ENCODE measurements at regions not wholly inside any gene's neighbourhood (a gene's known extent, or its start where the extent isn't known, plus 50 kb on each side); places are given as distances from the start of the nearest gene placed in this dataset.

DNA sequence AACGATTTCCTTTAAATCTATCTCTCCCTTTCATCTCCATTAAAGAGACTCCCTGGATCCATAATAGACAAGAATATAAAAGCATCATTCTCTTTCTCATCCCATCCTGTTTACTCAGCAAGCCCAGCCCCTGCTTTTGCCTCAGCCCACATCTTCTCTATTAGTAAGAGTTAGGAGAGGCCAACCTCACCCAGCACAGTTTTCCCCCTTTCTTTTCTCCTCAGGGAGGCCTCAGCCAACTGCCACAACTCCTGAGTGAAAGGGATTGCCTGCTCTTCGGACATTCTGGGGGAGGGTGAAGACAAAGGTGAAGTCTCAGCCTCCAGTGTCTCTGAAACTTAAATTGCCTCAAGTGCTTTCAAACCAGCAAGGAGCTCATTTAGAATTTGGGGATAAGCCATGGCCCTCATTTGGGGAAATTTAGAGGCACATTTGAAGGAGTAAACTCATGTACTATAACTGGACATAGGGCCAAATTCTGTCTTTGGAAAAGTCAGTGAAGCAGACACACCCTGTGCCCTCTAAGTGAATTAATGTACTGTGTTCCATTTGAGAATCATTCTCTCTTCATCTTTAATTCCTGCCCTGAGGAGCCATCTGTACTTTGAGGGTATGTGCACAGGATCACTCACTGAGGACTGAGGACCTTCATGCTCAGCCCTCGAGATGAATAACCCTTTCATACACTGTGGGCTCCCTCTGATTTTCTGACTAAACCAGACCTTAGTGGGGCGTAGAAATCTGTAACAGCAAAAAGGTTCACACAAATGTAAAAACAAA lies 82.5 kb downstream of the SOX2 start:
- ChIA-PET CTCF (no interaction called here), POLR2A (ENCODE audit: low non-redundant PET) (no interaction called here)
- BruUV-seq (replicated peaks) = no TSS peak

DNA sequence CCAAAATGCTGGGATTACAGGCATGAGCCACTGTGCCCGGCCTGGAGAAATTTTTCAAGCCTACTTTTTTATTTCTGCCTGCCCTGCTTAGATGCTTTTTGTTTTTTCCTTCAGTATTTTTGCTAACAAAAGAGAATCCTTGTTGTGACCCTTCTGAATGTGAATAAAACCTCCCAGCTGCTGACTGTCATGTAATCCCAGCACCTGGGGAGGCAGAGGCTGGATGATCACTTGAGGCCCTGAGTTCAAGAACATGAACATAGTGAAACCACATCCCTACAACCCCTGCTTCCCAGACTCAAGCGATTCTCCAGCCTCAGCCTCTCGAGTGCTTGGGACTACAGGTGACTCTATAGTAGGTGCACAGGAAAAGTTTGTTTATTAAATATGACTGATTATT lies 84.9 kb downstream of the SOX2 start:
- Histone ChIP-seq H3K36me3 (ENCODE audit: insufficient read depth, low read length, poor library complexity, severe bottlenecking) (no peaks in the 10 kb centered on the region), H3K27ac (ENCODE audit: low read depth, low read length, poor library complexity, severe bottlenecking) (no peak overlapping the region), H3K9me3 (ENCODE audit: low read depth, low read length, poor library complexity, severe bottlenecking) (no peaks in the 10 kb centered on the region), H3K27me3 (replicated peaks; ENCODE audit: insufficient read depth, low read depth, low read length, poor library complexity) (no peaks in the 10 kb centered on the region), H3K4me1 (ENCODE audit: insufficient read depth, low read length, poor library complexity, severe bottlenecking) (no peaks in the 10 kb centered on the region), H3K4me3 (ENCODE audit: low read depth, low read length, poor library complexity, severe bottlenecking) (no peak overlapping the region)
- no peak for TF ChIP-seq EZH2 (IDR thresholded peaks at IDR 0.05; ENCODE audit: borderline replicate concordance, low read depth, low read length, poor library complexity, severe bottlenecking)
- TF ChIP-seq, protein P1, sequence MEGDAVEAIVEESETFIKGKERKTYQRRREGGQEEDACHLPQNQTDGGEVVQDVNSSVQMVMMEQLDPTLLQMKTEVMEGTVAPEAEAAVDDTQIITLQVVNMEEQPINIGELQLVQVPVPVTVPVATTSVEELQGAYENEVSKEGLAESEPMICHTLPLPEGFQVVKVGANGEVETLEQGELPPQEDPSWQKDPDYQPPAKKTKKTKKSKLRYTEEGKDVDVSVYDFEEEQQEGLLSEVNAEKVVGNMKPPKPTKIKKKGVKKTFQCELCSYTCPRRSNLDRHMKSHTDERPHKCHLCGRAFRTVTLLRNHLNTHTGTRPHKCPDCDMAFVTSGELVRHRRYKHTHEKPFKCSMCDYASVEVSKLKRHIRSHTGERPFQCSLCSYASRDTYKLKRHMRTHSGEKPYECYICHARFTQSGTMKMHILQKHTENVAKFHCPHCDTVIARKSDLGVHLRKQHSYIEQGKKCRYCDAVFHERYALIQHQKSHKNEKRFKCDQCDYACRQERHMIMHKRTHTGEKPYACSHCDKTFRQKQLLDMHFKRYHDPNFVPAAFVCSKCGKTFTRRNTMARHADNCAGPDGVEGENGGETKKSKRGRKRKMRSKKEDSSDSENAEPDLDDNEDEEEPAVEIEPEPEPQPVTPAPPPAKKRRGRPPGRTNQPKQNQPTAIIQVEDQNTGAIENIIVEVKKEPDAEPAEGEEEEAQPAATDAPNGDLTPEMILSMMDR (conservative IDR thresholded peaks at IDR 0.05; ENCODE audit: low read depth, low read length) = no peak
- POLR2A ChIA-PET (ENCODE audit: low non-redundant PET) = no interaction called here
- CTCF ChIA-PET = no interaction called here
- intact Hi-C loops (cut with micrococcal nuclease; ENCODE audit: unreplicated experiment) = no loop called here
- no peak for DNase-seq (ENCODE audit: low spot score)
- no TSS peak for BruUV-seq (replicated peaks)

More for the DNA sequence above, 82.5 kb downstream of the SOX2 start:
- TF ChIP-seq, protein P1 (conservative IDR thresholded peaks at IDR 0.05; ENCODE audit: low read depth, low read length) = no peak
- no peak for TF ChIP-seq EZH2 (IDR thresholded peaks at IDR 0.05; ENCODE audit: borderline replicate concordance, low read depth, low read length, poor library complexity, severe bottlenecking)
- intact Hi-C loops (cut with micrococcal nuclease; ENCODE audit: unreplicated experiment) = loop anchor here (5.0 kb wide), 1 partner anchor 208 kb away; no protein-coding TSS in a partner anchor
- Histone ChIP-seq H3K27me3 (replicated peaks; ENCODE audit: insufficient read depth, low read depth, low read length, poor library complexity) (no peaks in the 10 kb centered on the region), H3K9me3 (ENCODE audit: low read depth, low read length, poor library complexity, severe bottlenecking) (no peaks in the 10 kb centered on the region), H3K27ac (ENCODE audit: low read depth, low read length, poor library complexity, severe bottlenecking) (no peak overlapping the region), H3K4me1 (ENCODE audit: insufficient read depth, low read length, poor library complexity, severe bottlenecking) (no peaks in the 10 kb centered on the region), H3K36me3 (ENCODE audit: insufficient read depth, low read length, poor library complexity, severe bottlenecking) (no peaks in the 10 kb centered on the region), H3K4me3 (ENCODE audit: low read depth, low read length, poor library complexity, severe bottlenecking) (no peak overlapping the region)
- no peak for DNase-seq (ENCODE audit: low spot score)

DNA sequence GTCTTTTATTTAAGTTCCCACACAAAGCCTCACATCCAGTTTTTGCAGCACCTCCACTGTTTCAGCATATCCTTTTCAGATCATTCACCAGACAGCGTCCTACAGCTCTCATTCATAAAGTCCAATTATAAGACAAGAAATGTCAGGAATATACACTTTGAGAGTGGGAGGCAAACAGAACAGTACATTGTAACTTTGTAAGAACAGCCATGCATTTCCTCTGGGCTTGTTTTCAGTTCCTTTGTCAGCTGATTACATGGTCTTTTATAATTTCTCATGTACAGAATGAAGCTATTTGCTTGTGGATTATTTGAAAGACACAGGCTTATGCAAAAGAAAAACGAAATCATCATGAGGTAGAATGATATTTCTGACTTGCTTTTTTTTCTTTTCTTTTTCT lies 85.7 kb downstream of the SOX2 start:
- TF ChIP-seq, protein P1 (conservative IDR thresholded peaks at IDR 0.05; ENCODE audit: low read depth, low read length) = no peak
- no peak for TF ChIP-seq EZH2 (IDR thresholded peaks at IDR 0.05; ENCODE audit: borderline replicate concordance, low read depth, low read length, poor library complexity, severe bottlenecking)

More for the DNA sequence above, 85.7 kb downstream of the SOX2 start:
- H3K9me3 ChIP-seq (ENCODE audit: low read depth, low read length, poor library complexity, severe bottlenecking) = no peaks in the 10 kb centered on the region
- H3K4me1 ChIP-seq (ENCODE audit: insufficient read depth, low read length, poor library complexity, severe bottlenecking) = no peaks in the 10 kb centered on the region
- ChIA-PET POLR2A (ENCODE audit: low non-redundant PET) (no interaction called here), CTCF (no interaction called here)
- intact Hi-C loops (cut with micrococcal nuclease; ENCODE audit: unreplicated experiment) = no loop called here
- no peaks in the 10 kb centered on the region for H3K36me3 ChIP-seq (ENCODE audit: insufficient read depth, low read length, poor library complexity, severe bottlenecking)
- H3K27ac ChIP-seq (ENCODE audit: low read depth, low read length, poor library complexity, severe bottlenecking) = no peak overlapping the region
- H3K27me3 ChIP-seq (replicated peaks; ENCODE audit: insufficient read depth, low read depth, low read length, poor library complexity) = no peaks in the 10 kb centered on the region
- no TSS peak for BruUV-seq (replicated peaks)
- H3K4me3 ChIP-seq (ENCODE audit: low read depth, low read length, poor library complexity, severe bottlenecking) = no peak overlapping the region
- DNase-seq (ENCODE audit: low spot score) = no peak
